RWPE1 (cell line): ENCODE measurements at regions not wholly inside any gene's neighbourhood (a gene's known extent, or its start where the extent isn't known, plus 50 kb on each side); places are given as distances from the start of the nearest gene placed in this dataset.

Source experiments
- CTCF ChIA-PET: fragments of 350-600 bp; sonication (Branson Sonifier 250); formaldehyde crosslinking; extraction: SDS; loops from one replicate; lab custom pipeline; 2021; lab: Yijun Ruan, JAX
- POLR2A ChIA-PET: fragments of 400-600 bp; formaldehyde crosslinking; extraction: SDS; loops from one replicate; lab custom pipeline; 2020; ENCODE audit warnings: antibody characterized with exemption; ENCODE audit not compliant: low non-redundant PET; lab: Yijun Ruan, JAX
- DNase-seq: peaks from one replicate; pipeline ENCODE4 v3.0.0; 2012; ENCODE audit warnings: low spot score
- H3K27ac ChIP-seq: fragments of 450-650 bp; 2 replicates; pipeline ENCODE4 v1.5.1; 2017
- CTCF ChIP-seq: fragments of 450-650 bp; conservative IDR thresholded peaks from 2 replicates; pipeline ENCODE4 v1.5.1; 2017; ENCODE audit warnings: low read depth, mild to moderate bottlenecking

- no peak overlapping the region for H3K27ac ChIP-seq
- ChIA-PET CTCF (no interaction called here), POLR2A (no interaction called here)
- no peak for TF ChIP-seq CTCF
- no peak for DNase-seq
These were observed 619.9 kb upstream of the SOX9 start for GRCh38 chr17:71500761-71501555.

GRCh38 chr17:71501711-71502110, 619.1 kb upstream of the SOX9 start:
- no peak for DNase-seq
- ChIA-PET POLR2A (no interaction called here), CTCF (no interaction called here)
- no peak overlapping the region for H3K27ac ChIP-seq
- TF ChIP-seq CTCF: no peak

GRCh38 chr17:71502443-71502842, 618.4 kb upstream of the SOX9 start:
- DNase-seq: no peak
- no peak for TF ChIP-seq CTCF
- POLR2A ChIA-PET: no interaction called here
- CTCF ChIA-PET: interaction anchor here (0.6 to 0.8 kb wide), 3 partner anchors 29 to 390 kb away, joined by 3 to 5 read pairs (median 3); no protein-coding TSS in a partner anchor
- no peak overlapping the region for H3K27ac ChIP-seq

- no peak overlapping the region for H3K27ac ChIP-seq
- CTCF ChIA-PET: no interaction called here
- no peak for TF ChIP-seq CTCF
- DNase-seq: no peak
- POLR2A ChIA-PET: no interaction called here
These were observed 616.9 kb upstream of the SOX9 start for GRCh38 chr17:71503710-71504465.

- DNase-seq: no peak
- POLR2A ChIA-PET: no interaction called here
- CTCF ChIA-PET: interaction anchor here (0.6 kb wide), 1 partner anchor 27 kb away, joined by 3 read pairs; no protein-coding TSS in a partner anchor
- no peak overlapping the region for H3K27ac ChIP-seq
- TF ChIP-seq CTCF: no peak
These were observed 615.6 kb upstream of the SOX9 start for GRCh38 chr17:71505200-71505599.

GRCh38 chr17:71505981-71506380, 614.8 kb upstream of the SOX9 start:
- DNase-seq: no peak
- POLR2A ChIA-PET: no interaction called here
- TF ChIP-seq CTCF: no peak
- no peak overlapping the region for H3K27ac ChIP-seq
- CTCF ChIA-PET: interaction anchor here (0.6 kb wide), 1 partner anchor 39 kb away, joined by 3 read pairs; no protein-coding TSS in a partner anchor
